Mesothelial cell of epicardium (in vitro differentiated cells): ENCODE measurements at regions not wholly inside any gene's neighbourhood (a gene's known extent, or its start where the extent isn't known, plus 50 kb on each side); places are given as distances from the start of the nearest gene placed in this dataset.

Source experiments
- DNase-seq, 2 experiments: peaks; one replicate each; pipeline ENCODE4 v3.0.0; 2021; ENCODE audit warnings: low spot score in 2 of 2; ENCODE audit not compliant: unreplicated experiment in 2 of 2
- H3K27ac Mint-ChIP-seq: 2 replicates; pipeline ENCODE4 v1.8.0; 2021; ENCODE audit warnings: mixed read lengths
- H3K27me3 Mint-ChIP-seq: 2 replicates; pipeline ENCODE4 v1.8.0; 2021; ENCODE audit warnings: low read depth, mixed read lengths
- H3K36me3 Mint-ChIP-seq: 2 replicates; pipeline ENCODE4 v1.8.0; 2021; ENCODE audit warnings: mixed read lengths
- H3K4me1 Mint-ChIP-seq: 2 replicates; pipeline ENCODE4 v1.8.0; 2021; ENCODE audit warnings: mixed read lengths
- H3K4me3 Mint-ChIP-seq: 2 replicates; pipeline ENCODE4 v1.8.0; 2021; ENCODE audit warnings: mild to moderate bottlenecking, moderate library complexity, mixed read lengths
- H3K9me3 Mint-ChIP-seq: 2 replicates; pipeline ENCODE4 v1.8.0; 2021; ENCODE audit warnings: mixed read lengths
- CTCF ChIP-seq: fragments of 200-600 bp; sonication (generic); IDR thresholded peaks from one replicate; pipeline ENCODE4 v1.5.0; 2021; ENCODE audit warnings: antibody characterized with exemption; ENCODE audit not compliant: unreplicated experiment

GRCh38 chr6:28696167-28696566 lies 170.5 kb downstream of the GPX5 start:
- peaks cover 9% of the 10 kb centered on the region for H3K4me1 Mint-ChIP-seq
- no peaks in the 10 kb centered on the region for H3K36me3 Mint-ChIP-seq
- peaks cover 85% of the 10 kb centered on the region for H3K27me3 Mint-ChIP-seq

GRCh38 chr6:28696682-28697081 lies 171.0 kb downstream of the GPX5 start:
- DNase-seq, result no peak
- no peak overlapping the region for H3K4me3 Mint-ChIP-seq
- no peak for TF ChIP-seq CTCF
- peaks cover 9% of the 10 kb centered on the region for H3K4me1 Mint-ChIP-seq
- H3K9me3 Mint-ChIP-seq, result no peaks in the 10 kb centered on the region
- H3K36me3 Mint-ChIP-seq, result no peaks in the 10 kb centered on the region
- H3K27me3 Mint-ChIP-seq, result peaks cover 85% of the 10 kb centered on the region
- H3K27ac Mint-ChIP-seq, result no peak overlapping the region

More at GRCh38 chr6:28696167-28696566, 170.5 kb downstream of the GPX5 start:
- no peak overlapping the region for H3K27ac Mint-ChIP-seq
- no peaks in the 10 kb centered on the region for H3K9me3 Mint-ChIP-seq
- no peak for DNase-seq
- no peak for TF ChIP-seq CTCF
- H3K4me3 Mint-ChIP-seq, result no peak overlapping the region

- H3K27me3 Mint-ChIP-seq, result peaks cover 52% of the 10 kb centered on the region
- H3K4me3 Mint-ChIP-seq, result peak overlapping the region; percentile 71
- no peak for DNase-seq
- H3K4me1 Mint-ChIP-seq, result peaks cover 7% of the 10 kb centered on the region
- no peak overlapping the region for H3K27ac Mint-ChIP-seq
- TF ChIP-seq CTCF, result no peak
- H3K9me3 Mint-ChIP-seq, result peaks cover 44% of the 10 kb centered on the region
- H3K36me3 Mint-ChIP-seq, result peaks cover 23% of the 10 kb centered on the region
Measured at GRCh38 chr6:28707387-28708282, 182.0 kb downstream of the GPX5 start.

GRCh38 chr6:28709478-28710349 lies 184.0 kb downstream of the GPX5 start:
- TF ChIP-seq CTCF, result no peak
- Mint-ChIP-seq H3K27ac (peak overlapping the region; percentile 5), H3K4me1 (peaks cover 7% of the 10 kb centered on the region), H3K36me3 (peaks cover 23% of the 10 kb centered on the region), H3K9me3 (peaks cover 35% of the 10 kb centered on the region), H3K27me3 (peaks cover 47% of the 10 kb centered on the region), H3K4me3 (peak overlapping the region; percentile 71)
- no peak for DNase-seq

GRCh38 chr6:28710466-28711191 lies 184.9 kb downstream of the GPX5 start:
- no peak for DNase-seq
- Mint-ChIP-seq H3K27me3 (peaks cover 55% of the 10 kb centered on the region), H3K4me3 (peak overlapping the region; percentile 71), H3K4me1 (peaks cover 7% of the 10 kb centered on the region), H3K27ac (no peak overlapping the region), H3K9me3 (peaks cover 27% of the 10 kb centered on the region), H3K36me3 (peaks cover 23% of the 10 kb centered on the region)
- no peak for TF ChIP-seq CTCF
